ENCODE measurements at regions not wholly inside any gene's neighbourhood (a gene's known extent, or its start where the extent isn't known, plus 50 kb on each side); places are given as distances from the start of the nearest gene placed in this dataset.

- no peak overlapping the region for H3K27ac ChIP-seq (ENCODE audit: low read length)
- H3K27me3 ChIP-seq (ENCODE audit: control insufficient read depth, insufficient read depth, low read length): no peaks in the 10 kb centered on the region
- H3K4me3 ChIP-seq (ENCODE audit: low read length): no peak overlapping the region
- no peaks in the 10 kb centered on the region for H3K9me3 ChIP-seq (ENCODE audit: control insufficient read depth, low read depth, low read length)
- no peak overlapping the region for H3K9ac ChIP-seq (ENCODE audit: low read length)
- no peaks in the 10 kb centered on the region for H3K36me3 ChIP-seq (ENCODE audit: control insufficient read depth, low read depth, low read length)
- no peaks in the 10 kb centered on the region for H3K4me1 ChIP-seq (ENCODE audit: control insufficient read depth, low read depth, low read length)
These were observed 241.9 kb upstream of the NBEA start for GRCh38 chr13:34700155-34700554.

GRCh38 chr13:34701919-34702318 lies 240.2 kb upstream of the NBEA start:
- H3K36me3 ChIP-seq (ENCODE audit: control insufficient read depth, low read depth, low read length): no peaks in the 10 kb centered on the region
- no peak overlapping the region for H3K27ac ChIP-seq (ENCODE audit: low read length)
- H3K27me3 ChIP-seq (ENCODE audit: control insufficient read depth, insufficient read depth, low read length): no peaks in the 10 kb centered on the region
- H3K9me3 ChIP-seq (ENCODE audit: control insufficient read depth, low read depth, low read length): no peaks in the 10 kb centered on the region
- H3K9ac ChIP-seq (ENCODE audit: low read length): no peak overlapping the region
- no peak overlapping the region for H3K4me3 ChIP-seq (ENCODE audit: low read length)
- no peaks in the 10 kb centered on the region for H3K4me1 ChIP-seq (ENCODE audit: control insufficient read depth, low read depth, low read length)

- Histone ChIP-seq H3K27ac (ENCODE audit: low read length) (no peak overlapping the region), H3K36me3 (ENCODE audit: control insufficient read depth, low read depth, low read length) (no peaks in the 10 kb centered on the region), H3K4me3 (ENCODE audit: low read length) (no peak overlapping the region), H3K27me3 (ENCODE audit: control insufficient read depth, insufficient read depth, low read length) (no peaks in the 10 kb centered on the region), H3K4me1 (ENCODE audit: control insufficient read depth, low read depth, low read length) (no peaks in the 10 kb centered on the region), H3K9me3 (ENCODE audit: control insufficient read depth, low read depth, low read length) (no peaks in the 10 kb centered on the region), H3K9ac (ENCODE audit: low read length) (no peak overlapping the region)
These were observed 233.3 kb upstream of the NBEA start for GRCh38 chr13:34708566-34709313.

DNA sequence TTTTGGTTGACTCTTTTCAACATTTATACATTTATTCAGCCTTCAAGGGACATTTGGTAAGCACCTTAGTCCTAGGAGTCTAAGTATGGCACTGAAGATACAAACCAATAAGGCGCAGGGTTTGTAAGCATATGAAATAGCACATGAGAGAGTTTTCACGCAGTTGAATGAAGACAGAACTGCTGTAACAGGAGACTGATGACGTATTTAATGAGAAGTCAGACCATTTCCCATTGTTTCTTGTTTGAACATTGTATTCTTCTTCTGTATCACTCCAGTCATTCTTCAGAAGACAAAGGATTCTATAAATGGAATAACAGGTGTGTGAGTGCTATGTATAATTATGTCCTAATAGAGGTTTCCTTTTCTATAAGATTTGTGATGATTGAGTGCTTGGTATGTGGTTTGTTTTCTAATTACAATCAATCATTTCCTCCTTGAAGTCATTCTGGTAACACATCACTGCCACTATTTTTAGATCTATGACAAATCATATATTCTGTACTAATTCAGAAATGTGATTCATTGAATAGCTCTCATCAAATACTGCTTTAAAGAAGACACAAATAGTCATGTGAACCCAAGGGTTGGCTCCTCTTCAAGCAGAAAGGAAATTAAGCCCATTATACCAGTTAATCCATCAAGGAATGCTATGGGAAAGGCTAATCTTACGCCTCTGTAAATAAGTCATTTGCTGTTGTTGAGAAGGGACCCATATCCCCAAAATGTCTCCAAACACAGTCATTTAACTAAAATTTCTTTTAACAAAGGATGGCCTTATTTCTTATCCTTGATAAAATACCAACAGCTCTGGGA lies 222.8 kb upstream of the NBEA start:
- H3K4me3 ChIP-seq (ENCODE audit: low read length): no peak overlapping the region
- no peaks in the 10 kb centered on the region for H3K36me3 ChIP-seq (ENCODE audit: control insufficient read depth, low read depth, low read length)
- no peak overlapping the region for H3K9ac ChIP-seq (ENCODE audit: low read length)
- no peak overlapping the region for H3K27ac ChIP-seq (ENCODE audit: low read length)
- no peaks in the 10 kb centered on the region for H3K27me3 ChIP-seq (ENCODE audit: control insufficient read depth, insufficient read depth, low read length)
- no peaks in the 10 kb centered on the region for H3K4me1 ChIP-seq (ENCODE audit: control insufficient read depth, low read depth, low read length)
- no peaks in the 10 kb centered on the region for H3K9me3 ChIP-seq (ENCODE audit: control insufficient read depth, low read depth, low read length)

DNA sequence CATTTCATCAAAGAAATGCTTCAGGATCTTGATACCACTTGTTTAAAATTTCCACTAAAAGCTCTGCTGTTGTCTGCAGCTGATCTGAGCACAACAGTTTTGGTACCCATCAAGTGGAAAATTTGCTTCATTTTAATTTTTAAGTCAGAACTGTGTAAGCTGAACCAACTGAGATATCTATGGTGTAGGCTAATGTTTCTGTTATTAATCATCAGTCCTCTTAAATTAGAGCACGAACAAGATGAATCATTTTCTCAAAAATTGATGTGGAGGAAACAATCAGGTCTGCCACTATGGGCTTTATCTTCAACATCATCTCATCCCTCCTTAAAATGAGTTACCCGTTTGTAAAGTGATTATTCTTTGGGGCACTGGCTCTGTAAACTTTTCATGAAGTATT lies 221.5 kb upstream of the NBEA start:
- H3K4me3 ChIP-seq (ENCODE audit: low read length): no peak overlapping the region
- no peak overlapping the region for H3K27ac ChIP-seq (ENCODE audit: low read length)
- no peaks in the 10 kb centered on the region for H3K36me3 ChIP-seq (ENCODE audit: control insufficient read depth, low read depth, low read length)
- H3K9me3 ChIP-seq (ENCODE audit: control insufficient read depth, low read depth, low read length): no peaks in the 10 kb centered on the region
- H3K27me3 ChIP-seq (ENCODE audit: control insufficient read depth, insufficient read depth, low read length): no peaks in the 10 kb centered on the region
- H3K9ac ChIP-seq (ENCODE audit: low read length): no peak overlapping the region
- no peaks in the 10 kb centered on the region for H3K4me1 ChIP-seq (ENCODE audit: control insufficient read depth, low read depth, low read length)

GRCh38 chr13:34721631-34722595 lies 220.2 kb upstream of the NBEA start:
- Histone ChIP-seq H3K9me3 (ENCODE audit: control insufficient read depth, low read depth, low read length) (no peaks in the 10 kb centered on the region), H3K27ac (ENCODE audit: low read length) (no peak overlapping the region), H3K9ac (ENCODE audit: low read length) (no peak overlapping the region), H3K27me3 (ENCODE audit: control insufficient read depth, insufficient read depth, low read length) (no peaks in the 10 kb centered on the region), H3K4me1 (ENCODE audit: control insufficient read depth, low read depth, low read length) (no peaks in the 10 kb centered on the region), H3K4me3 (ENCODE audit: low read length) (no peak overlapping the region), H3K36me3 (ENCODE audit: control insufficient read depth, low read depth, low read length) (no peaks in the 10 kb centered on the region)

GRCh38 chr13:34722922-34723321 lies 219.1 kb upstream of the NBEA start:
- no peaks in the 10 kb centered on the region for H3K36me3 ChIP-seq (ENCODE audit: control insufficient read depth, low read depth, low read length)
- H3K4me1 ChIP-seq (ENCODE audit: control insufficient read depth, low read depth, low read length): no peaks in the 10 kb centered on the region
- no peak overlapping the region for H3K4me3 ChIP-seq (ENCODE audit: low read length)
- no peak overlapping the region for H3K9ac ChIP-seq (ENCODE audit: low read length)
- no peaks in the 10 kb centered on the region for H3K9me3 ChIP-seq (ENCODE audit: control insufficient read depth, low read depth, low read length)
- H3K27ac ChIP-seq (ENCODE audit: low read length): no peak overlapping the region
- H3K27me3 ChIP-seq (ENCODE audit: control insufficient read depth, insufficient read depth, low read length): no peaks in the 10 kb centered on the region

GRCh38 chr13:34730961-34731360 lies 211.1 kb upstream of the NBEA start:
- H3K4me3 ChIP-seq (ENCODE audit: low read length): no peak overlapping the region

DNA sequence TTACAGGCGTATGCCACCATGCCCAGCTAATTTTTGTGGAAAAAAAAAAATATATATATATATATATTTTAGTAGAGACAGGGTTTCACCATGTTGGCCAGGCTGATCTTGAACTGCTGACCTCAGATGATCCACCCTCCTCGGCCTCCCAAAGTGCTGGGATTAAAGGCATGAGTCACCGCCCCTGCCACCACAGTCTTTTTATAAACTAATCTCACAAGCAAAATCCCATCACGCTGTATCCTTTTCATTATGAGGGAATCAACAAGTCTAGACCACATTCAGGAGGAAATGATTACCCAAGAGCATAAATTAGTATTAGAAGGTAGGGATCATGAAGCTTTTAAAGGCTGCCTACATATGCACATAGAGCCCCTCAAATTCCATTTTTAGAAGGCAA lies 210.6 kb upstream of the NBEA start:
- H3K27me3 ChIP-seq (ENCODE audit: control insufficient read depth, insufficient read depth, low read length): no peaks in the 10 kb centered on the region

More at GRCh38 chr13:34730961-34731360, 211.1 kb upstream of the NBEA start:
- Histone ChIP-seq H3K9ac (ENCODE audit: low read length) (no peak overlapping the region), H3K4me1 (ENCODE audit: control insufficient read depth, low read depth, low read length) (no peaks in the 10 kb centered on the region), H3K36me3 (ENCODE audit: control insufficient read depth, low read depth, low read length) (no peaks in the 10 kb centered on the region), H3K9me3 (ENCODE audit: control insufficient read depth, low read depth, low read length) (no peaks in the 10 kb centered on the region), H3K27ac (ENCODE audit: low read length) (no peak overlapping the region), H3K27me3 (ENCODE audit: control insufficient read depth, insufficient read depth, low read length) (no peaks in the 10 kb centered on the region)

GRCh38 chr13:34733721-34734120 lies 208.3 kb upstream of the NBEA start:
- no peaks in the 10 kb centered on the region for H3K9me3 ChIP-seq (ENCODE audit: control insufficient read depth, low read depth, low read length)
- H3K9ac ChIP-seq (ENCODE audit: low read length): no peak overlapping the region
- H3K4me3 ChIP-seq (ENCODE audit: low read length): no peak overlapping the region
- H3K27ac ChIP-seq (ENCODE audit: low read length): no peak overlapping the region
- no peaks in the 10 kb centered on the region for H3K27me3 ChIP-seq (ENCODE audit: control insufficient read depth, insufficient read depth, low read length)
- no peaks in the 10 kb centered on the region for H3K36me3 ChIP-seq (ENCODE audit: control insufficient read depth, low read depth, low read length)
- no peaks in the 10 kb centered on the region for H3K4me1 ChIP-seq (ENCODE audit: control insufficient read depth, low read depth, low read length)

More for the DNA sequence above, 210.6 kb upstream of the NBEA start:
- Histone ChIP-seq H3K9ac (ENCODE audit: low read length) (no peak overlapping the region), H3K36me3 (ENCODE audit: control insufficient read depth, low read depth, low read length) (no peaks in the 10 kb centered on the region), H3K4me1 (ENCODE audit: control insufficient read depth, low read depth, low read length) (no peaks in the 10 kb centered on the region), H3K9me3 (ENCODE audit: control insufficient read depth, low read depth, low read length) (no peaks in the 10 kb centered on the region), H3K27ac (ENCODE audit: low read length) (no peak overlapping the region), H3K4me3 (ENCODE audit: low read length) (no peak overlapping the region)

GRCh38 chr13:34734932-34735331 lies 207.1 kb upstream of the NBEA start:
- Histone ChIP-seq H3K9ac (ENCODE audit: low read length) (no peak overlapping the region), H3K36me3 (ENCODE audit: control insufficient read depth, low read depth, low read length) (no peaks in the 10 kb centered on the region), H3K4me1 (ENCODE audit: control insufficient read depth, low read depth, low read length) (no peaks in the 10 kb centered on the region), H3K4me3 (ENCODE audit: low read length) (no peak overlapping the region), H3K27ac (ENCODE audit: low read length) (no peak overlapping the region), H3K9me3 (ENCODE audit: control insufficient read depth, low read depth, low read length) (no peaks in the 10 kb centered on the region), H3K27me3 (ENCODE audit: control insufficient read depth, insufficient read depth, low read length) (no peaks in the 10 kb centered on the region)

Data from iPS-18a (cell line).